ENCODE measurements at regions not wholly inside any gene's neighbourhood (a gene's known extent, or its start where the extent isn't known, plus 50 kb on each side); places are given as distances from the start of the nearest gene placed in this dataset.

DNA sequence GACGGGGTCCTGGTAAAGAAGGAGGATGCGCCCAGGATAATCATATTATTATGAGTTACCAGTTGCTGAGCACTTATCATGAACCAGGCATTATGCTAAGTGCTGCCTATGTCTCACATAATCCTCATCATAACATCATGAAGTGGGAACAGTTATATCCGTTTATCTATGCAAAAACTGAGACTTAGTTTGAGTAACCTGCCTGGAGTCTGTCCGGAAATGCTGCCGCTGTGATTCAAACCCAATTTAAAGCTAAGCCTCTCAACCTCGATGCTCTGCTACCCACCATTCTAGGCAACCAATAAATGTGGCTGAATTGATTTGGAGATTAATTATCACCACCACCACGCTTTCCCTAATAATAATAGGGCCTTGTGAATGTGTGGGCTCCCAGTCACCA lies 111.5 kb upstream of the CLMP start:
- TF ChIP-seq POLR2A (IDR thresholded peaks at IDR 0.05; ENCODE audit: low read depth), result no peak
- TF ChIP-seq, protein P1, sequence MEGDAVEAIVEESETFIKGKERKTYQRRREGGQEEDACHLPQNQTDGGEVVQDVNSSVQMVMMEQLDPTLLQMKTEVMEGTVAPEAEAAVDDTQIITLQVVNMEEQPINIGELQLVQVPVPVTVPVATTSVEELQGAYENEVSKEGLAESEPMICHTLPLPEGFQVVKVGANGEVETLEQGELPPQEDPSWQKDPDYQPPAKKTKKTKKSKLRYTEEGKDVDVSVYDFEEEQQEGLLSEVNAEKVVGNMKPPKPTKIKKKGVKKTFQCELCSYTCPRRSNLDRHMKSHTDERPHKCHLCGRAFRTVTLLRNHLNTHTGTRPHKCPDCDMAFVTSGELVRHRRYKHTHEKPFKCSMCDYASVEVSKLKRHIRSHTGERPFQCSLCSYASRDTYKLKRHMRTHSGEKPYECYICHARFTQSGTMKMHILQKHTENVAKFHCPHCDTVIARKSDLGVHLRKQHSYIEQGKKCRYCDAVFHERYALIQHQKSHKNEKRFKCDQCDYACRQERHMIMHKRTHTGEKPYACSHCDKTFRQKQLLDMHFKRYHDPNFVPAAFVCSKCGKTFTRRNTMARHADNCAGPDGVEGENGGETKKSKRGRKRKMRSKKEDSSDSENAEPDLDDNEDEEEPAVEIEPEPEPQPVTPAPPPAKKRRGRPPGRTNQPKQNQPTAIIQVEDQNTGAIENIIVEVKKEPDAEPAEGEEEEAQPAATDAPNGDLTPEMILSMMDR (IDR thresholded peaks at IDR 0.05), result no peak
- TF ChIP-seq POLR2AphosphoS5 (IDR thresholded peaks at IDR 0.05), result no peak

Data from esophagus muscularis mucosa (tissue), 3 donors.